CD8-positive, alpha-beta memory T cell (primary cell): ENCODE measurements at regions not wholly inside any gene's neighbourhood (a gene's known extent, or its start where the extent isn't known, plus 50 kb on each side); places are given as distances from the start of the nearest gene placed in this dataset.
"Not testable (repeated sequence)": the region's sequence is repeated elsewhere in the genome, so short reads cannot be mapped to it uniquely, and the experiment has no call there.

Source experiments
- CTCF ChIA-PET: fragments of 350-600 bp; sonication (Branson Sonifier 250); formaldehyde crosslinking; loops from one replicate; lab custom pipeline; 2021; ENCODE audit warnings: antibody characterized with exemption; lab: Charles Lee
- POLR2A ChIA-PET: fragments of 350-600 bp; sonication (Branson Sonifier 250); formaldehyde crosslinking; loops from one replicate; lab custom pipeline; 2021; ENCODE audit warnings: antibody characterized with exemption; lab: Charles Lee
- DNase-seq, 5 donors: peaks; one replicate each; pipeline versions ENCODE4 v3.0.0 to v3.0.0-alpha.2; 2020 to 2022; ENCODE audit warnings: mixed read lengths in 1 of 5
- H3K27ac ChIP-seq: one replicate; pipeline ENCODE4 v1.7.0; 2013; ENCODE audit warnings: low read depth, mild to moderate bottlenecking, low read length, moderate library complexity
- H3K27me3 ChIP-seq: 2 replicates; pipeline ENCODE4 v1.7.0; 2013; ENCODE audit warnings: low read length, mild to moderate bottlenecking; ENCODE audit not compliant: insufficient read depth, poor library complexity, severe bottlenecking
- H3K36me3 ChIP-seq: 2 replicates; pipeline ENCODE4 v1.7.0; 2013; ENCODE audit warnings: mild to moderate bottlenecking, low read length, moderate library complexity; ENCODE audit not compliant: insufficient read depth
- H3K4me1 ChIP-seq: 2 replicates; pipeline ENCODE4 v1.7.0; 2013; ENCODE audit warnings: mild to moderate bottlenecking, low read length, moderate library complexity; ENCODE audit not compliant: insufficient read depth
- H3K4me3 ChIP-seq: 2 replicates; pipeline ENCODE4 v1.7.0; 2013; ENCODE audit warnings: mild to moderate bottlenecking, low read length
- H3K9me3 ChIP-seq: 2 replicates; pipeline ENCODE4 v1.7.0; 2013; ENCODE audit warnings: mild to moderate bottlenecking, low read length
- H3K27ac Mint-ChIP-seq, 8 donors: one replicate each; pipeline ENCODE4 v1.8.0; 2020 to 2021; ENCODE audit warnings: mixed read lengths in 8 of 8, mild to moderate bottlenecking in 6 of 8, inconsistent platforms in 3 of 8, moderate library complexity in 3 of 8
- H3K27me3 Mint-ChIP-seq, 2 donors: one replicate each; pipeline ENCODE4 v1.8.0; 2020 to 2021; ENCODE audit warnings: mixed read lengths in 2 of 2, mild to moderate bottlenecking in 1 of 2, moderate library complexity in 1 of 2
- H3K36me3 Mint-ChIP-seq, 3 donors: one replicate each; pipeline ENCODE4 v1.8.0; 2020 to 2021; ENCODE audit warnings: mixed read lengths in 3 of 3, inconsistent platforms in 1 of 3, mild to moderate bottlenecking in 1 of 3
- H3K4me1 Mint-ChIP-seq, 3 donors: one replicate each; pipeline ENCODE4 v1.8.0; 2020 to 2021; ENCODE audit warnings: mixed read lengths in 3 of 3, inconsistent platforms in 1 of 3, mild to moderate bottlenecking in 1 of 3
- H3K4me3 Mint-ChIP-seq, 7 donors: one replicate each; pipeline ENCODE4 v1.8.0; 2020 to 2021; ENCODE audit warnings: mixed read lengths in 7 of 7, mild to moderate bottlenecking in 6 of 7, moderate library complexity in 4 of 7, inconsistent platforms in 2 of 7
- H3K9me3 Mint-ChIP-seq, 5 donors: one replicate each; pipeline ENCODE4 v1.8.0; 2020 to 2022; ENCODE audit warnings: mixed read lengths in 5 of 5, mild to moderate bottlenecking in 3 of 5, moderate library complexity in 2 of 5, inconsistent platforms in 1 of 5

GRCh38 chr2:116820986-116821385 lies 993.5 kb upstream of the DDX18 start:
- ChIA-PET CTCF (no interaction called here), POLR2A (no interaction called here)
- no peak overlapping the region for H3K4me3 ChIP-seq
- H3K27ac ChIP-seq: no peak overlapping the region
- H3K9me3 ChIP-seq: peaks cover 3% of the 10 kb centered on the region
- H3K36me3 Mint-ChIP-seq: no peaks in the 10 kb centered on the region
- DNase-seq: no peak
- peaks cover 4 to 27% (median 15%) of the 10 kb centered on the region in 5 donors for H3K9me3 Mint-ChIP-seq
- no peak overlapping the region for H3K4me3 Mint-ChIP-seq
- no peaks in the 10 kb centered on the region for H3K27me3 Mint-ChIP-seq
- H3K27me3 ChIP-seq: no peaks in the 10 kb centered on the region
- H3K36me3 ChIP-seq: no peaks in the 10 kb centered on the region
- H3K27ac Mint-ChIP-seq: no peak overlapping the region
- no peaks in the 10 kb centered on the region for H3K4me1 Mint-ChIP-seq
- no peaks in the 10 kb centered on the region for H3K4me1 ChIP-seq

- H3K36me3 Mint-ChIP-seq, H3K27ac Mint-ChIP-seq, H3K27me3 ChIP-seq, CTCF ChIA-PET, POLR2A ChIA-PET, H3K9me3 ChIP-seq, H3K36me3 ChIP-seq, H3K4me1 ChIP-seq, H3K4me3 ChIP-seq, DNase-seq, H3K27me3 Mint-ChIP-seq, H3K4me3 Mint-ChIP-seq, H3K27ac ChIP-seq, H3K4me1 Mint-ChIP-seq: not testable (repeated sequence)
- peaks cover 3 to 35% (median 8%) of the 10 kb centered on the region in 5 donors for H3K9me3 Mint-ChIP-seq
These were observed 984.9 kb upstream of the DDX18 start for GRCh38 chr2:116829543-116829942.

GRCh38 chr2:116832148-116832547 lies 982.3 kb upstream of the DDX18 start:
- Mint-ChIP-seq H3K9me3 (peaks cover 2 to 46% (median 6%) of the 10 kb centered on the region in 5 donors), H3K4me1 (no peaks in the 10 kb centered on the region), H3K27ac (no peak overlapping the region), H3K36me3 (no peaks in the 10 kb centered on the region), H3K4me3 (no peak overlapping the region), H3K27me3 (no peaks in the 10 kb centered on the region)
- Histone ChIP-seq H3K36me3 (no peaks in the 10 kb centered on the region), H3K27me3 (no peaks in the 10 kb centered on the region), H3K4me3 (no peak overlapping the region), H3K4me1 (no peaks in the 10 kb centered on the region), H3K9me3 (no peaks in the 10 kb centered on the region), H3K27ac (no peak overlapping the region)
- no peak for DNase-seq
- ChIA-PET POLR2A (no interaction called here), CTCF (no interaction called here)

- H3K36me3 Mint-ChIP-seq: no peaks in the 10 kb centered on the region
- no peaks in the 10 kb centered on the region for H3K4me1 ChIP-seq
These were observed 981.4 kb upstream of the DDX18 start for GRCh38 chr2:116833052-116833451.

GRCh38 chr2:116842164-116842563 lies 972.3 kb upstream of the DDX18 start:
- Histone ChIP-seq H3K27ac (no peak overlapping the region), H3K4me3 (no peak overlapping the region), H3K4me1 (no peaks in the 10 kb centered on the region), H3K27me3 (no peaks in the 10 kb centered on the region), H3K9me3 (no peaks in the 10 kb centered on the region), H3K36me3 (no peaks in the 10 kb centered on the region)
- Mint-ChIP-seq H3K4me1 (no peaks in the 10 kb centered on the region), H3K9me3 (peaks cover 6 to 34% (median 12%) of the 10 kb centered on the region in 5 donors), H3K36me3 (no peaks in the 10 kb centered on the region), H3K4me3 (no peak overlapping the region), H3K27me3 (no peaks in the 10 kb centered on the region), H3K27ac (no peak overlapping the region)
- no peak for DNase-seq
- POLR2A ChIA-PET: no interaction called here
- CTCF ChIA-PET: no interaction called here

More at GRCh38 chr2:116833052-116833451, 981.4 kb upstream of the DDX18 start:
- Mint-ChIP-seq H3K9me3 (peaks cover 0 to 40% (median 4%) of the 10 kb centered on the region in 5 donors), H3K27ac (no peak overlapping the region), H3K27me3 (no peaks in the 10 kb centered on the region), H3K4me1 (no peaks in the 10 kb centered on the region), H3K4me3 (no peak overlapping the region)
- Histone ChIP-seq H3K27ac (no peak overlapping the region), H3K36me3 (no peaks in the 10 kb centered on the region), H3K4me3 (no peak overlapping the region), H3K9me3 (no peaks in the 10 kb centered on the region), H3K27me3 (no peaks in the 10 kb centered on the region)
- CTCF ChIA-PET: no interaction called here
- no peak for DNase-seq
- POLR2A ChIA-PET: no interaction called here

GRCh38 chr2:116859708-116860107 lies 954.8 kb upstream of the DDX18 start:
- no peaks in the 10 kb centered on the region for H3K36me3 Mint-ChIP-seq
- no peak overlapping the region for H3K4me3 ChIP-seq
- CTCF ChIA-PET: no interaction called here
- peaks cover 0 to 1% of the 10 kb centered on the region in 2 donors for H3K27me3 Mint-ChIP-seq
- no peak for DNase-seq
- H3K4me3 Mint-ChIP-seq: no peak overlapping the region
- no peak overlapping the region for H3K27ac Mint-ChIP-seq
- H3K9me3 ChIP-seq: no peaks in the 10 kb centered on the region
- H3K4me1 ChIP-seq: no peaks in the 10 kb centered on the region
- H3K9me3 Mint-ChIP-seq: peaks cover 16 to 46% (median 18%) of the 10 kb centered on the region in 5 donors
- H3K27me3 ChIP-seq: no peaks in the 10 kb centered on the region
- no peak overlapping the region for H3K27ac ChIP-seq
- H3K36me3 ChIP-seq: no peaks in the 10 kb centered on the region
- POLR2A ChIA-PET: no interaction called here
- no peaks in the 10 kb centered on the region for H3K4me1 Mint-ChIP-seq

- Histone ChIP-seq H3K9me3 (no peaks in the 10 kb centered on the region), H3K36me3 (no peaks in the 10 kb centered on the region), H3K27ac (no peak overlapping the region), H3K4me3 (no peak overlapping the region), H3K4me1 (no peaks in the 10 kb centered on the region), H3K27me3 (no peaks in the 10 kb centered on the region)
- POLR2A ChIA-PET: no interaction called here
- CTCF ChIA-PET: no interaction called here
- no peak for DNase-seq
- no peak overlapping the region for H3K27ac Mint-ChIP-seq
- H3K36me3 Mint-ChIP-seq: peaks cover 0 to 3% (median 0%) of the 10 kb centered on the region in 3 donors
- no peak overlapping the region for H3K4me3 Mint-ChIP-seq
- H3K4me1 Mint-ChIP-seq: no peaks in the 10 kb centered on the region
- no peaks in the 10 kb centered on the region for H3K27me3 Mint-ChIP-seq
- peaks cover 6 to 53% (median 15%) of the 10 kb centered on the region in 5 donors for H3K9me3 Mint-ChIP-seq
These were observed 940.5 kb upstream of the DDX18 start for GRCh38 chr2:116874021-116874420.

GRCh38 chr2:116877274-116877673 lies 937.2 kb upstream of the DDX18 start:
- H3K27ac ChIP-seq: no peak overlapping the region

GRCh38 chr2:116877944-116878343 lies 936.5 kb upstream of the DDX18 start:
- Histone ChIP-seq H3K4me1 (no peaks in the 10 kb centered on the region), H3K27me3 (no peaks in the 10 kb centered on the region), H3K4me3 (no peak overlapping the region), H3K9me3 (no peaks in the 10 kb centered on the region), H3K36me3 (no peaks in the 10 kb centered on the region), H3K27ac (no peak overlapping the region)
- DNase-seq: no peak
- ChIA-PET POLR2A (no interaction called here), CTCF (no interaction called here)
- H3K4me3 Mint-ChIP-seq: no peak overlapping the region
- H3K27ac Mint-ChIP-seq: no peak overlapping the region
- no peaks in the 10 kb centered on the region for H3K27me3 Mint-ChIP-seq
- peaks cover 0 to 3% (median 0%) of the 10 kb centered on the region in 3 donors for H3K36me3 Mint-ChIP-seq
- H3K9me3 Mint-ChIP-seq: peaks cover 4 to 51% (median 6%) of the 10 kb centered on the region in 5 donors
- H3K4me1 Mint-ChIP-seq: no peaks in the 10 kb centered on the region

More at GRCh38 chr2:116877274-116877673, 937.2 kb upstream of the DDX18 start:
- no peaks in the 10 kb centered on the region for H3K4me1 Mint-ChIP-seq
- H3K9me3 Mint-ChIP-seq: peaks cover 6 to 53% (median 11%) of the 10 kb centered on the region in 5 donors
- no peaks in the 10 kb centered on the region for H3K9me3 ChIP-seq
- H3K27me3 ChIP-seq: no peaks in the 10 kb centered on the region
- no peak for DNase-seq
- H3K27ac Mint-ChIP-seq: no peak overlapping the region
- no peak overlapping the region for H3K4me3 Mint-ChIP-seq
- ChIA-PET CTCF (no interaction called here), POLR2A (no interaction called here)
- no peaks in the 10 kb centered on the region for H3K27me3 Mint-ChIP-seq
- no peak overlapping the region for H3K4me3 ChIP-seq
- no peaks in the 10 kb centered on the region for H3K4me1 ChIP-seq
- H3K36me3 Mint-ChIP-seq: peaks cover 0 to 3% (median 0%) of the 10 kb centered on the region in 3 donors
- H3K36me3 ChIP-seq: no peaks in the 10 kb centered on the region
